IMR-90 (cell line): ENCODE measurements at regions not wholly inside any gene's neighbourhood (a gene's known extent, or its start where the extent isn't known, plus 50 kb on each side); places are given as distances from the start of the nearest gene placed in this dataset.

ENCODE experiments used
- ATAC-seq: fragments of 200-7000 bp; cut with Tn5 transposase; 2 replicates; pipeline ENCODE4 v1.9.1; 2020; ENCODE audit warnings: low read depth, mild to moderate bottlenecking, moderate library complexity
- BruUV-seq: library from RNA; stranded (reverse); fragments of 400-500 nt; replicated peaks from 2 replicates; lab custom pipeline; 2021; lab: Mats Ljungman, UMichigan
- CTCF ChIA-PET: fragments of 300-600 bp; formaldehyde crosslinking; extraction: SDS; loops from one replicate; lab custom pipeline; 2021; ENCODE audit warnings: antibody characterized with exemption; lab: Yijun Ruan, JAX
- POLR2A ChIA-PET: fragments of 300-600 bp; sonication (Branson Sonifier 250); formaldehyde crosslinking; loops from one replicate; lab custom pipeline; 2022; ENCODE audit warnings: antibody characterized with exemption; ENCODE audit not compliant: unreplicated experiment; lab: Charles Lee
- DNase-seq: peaks from one replicate; pipeline ENCODE4 v3.0.0; 2013
- H2AFZ ChIP-seq: replicated peaks from 2 replicates; pipeline ENCODE3; 2013; ENCODE audit warnings: low read length, mild to moderate bottlenecking; ENCODE audit not compliant: poor library complexity
- H2AK5ac ChIP-seq: 2 replicates; pipeline ENCODE4 v1.6.1; 2013; ENCODE audit warnings: low read depth, low read length, inconsistent platforms
- H2AK9ac ChIP-seq: replicated peaks from 2 replicates; pipeline ENCODE3; 2013; ENCODE audit warnings: mild to moderate bottlenecking, low read depth, low read length, moderate library complexity; ENCODE audit not compliant: poor library complexity
- H2BK120ac ChIP-seq: 2 replicates; pipeline ENCODE4 v1.6.1; 2013; ENCODE audit warnings: low read depth, low read length, inconsistent platforms
- H2BK15ac ChIP-seq: 3 replicates; pipeline ENCODE4 v1.6.1; 2013; ENCODE audit warnings: low read depth, low read length, inconsistent platforms
- H2BK20ac ChIP-seq: 2 replicates; pipeline ENCODE4 v1.6.1; 2013; ENCODE audit warnings: low read depth, mild to moderate bottlenecking, inconsistent platforms, low read length, moderate library complexity
- H2BK5ac ChIP-seq: 2 replicates; pipeline ENCODE4 v1.6.1; 2013; ENCODE audit warnings: mild to moderate bottlenecking, low read depth, low read length, inconsistent platforms; ENCODE audit not compliant: poor library complexity, severe bottlenecking
- H3K14ac ChIP-seq: replicated peaks from 2 replicates; pipeline ENCODE4 v1.6.1; 2013; ENCODE audit warnings: low read depth, low read length, inconsistent platforms
- H3K18ac ChIP-seq: 2 replicates; pipeline ENCODE4 v1.6.1; 2013; ENCODE audit warnings: low read depth, low read length, control low read depth
- H3K23ac ChIP-seq: 2 replicates; pipeline ENCODE4 v1.6.1; 2013; ENCODE audit warnings: low read depth, low read length, inconsistent platforms
- H3K27ac ChIP-seq: 2 replicates; pipeline ENCODE4 v1.5.1; 2013; ENCODE audit warnings: mild to moderate bottlenecking, control low read depth, low read length; ENCODE audit not compliant: insufficient read depth
- H3K27me3 ChIP-seq: 2 replicates; pipeline ENCODE4 v1.6.1; 2013; ENCODE audit warnings: low read length; ENCODE audit not compliant: control insufficient read depth, insufficient read depth
- H3K36me3 ChIP-seq: 2 replicates; pipeline ENCODE4 v1.6.1; 2013; ENCODE audit warnings: low read length, mixed read lengths; ENCODE audit not compliant: control insufficient read depth, insufficient read depth
- H3K4ac ChIP-seq: 2 replicates; pipeline ENCODE4 v1.6.1; 2013; ENCODE audit warnings: low read depth, low read length, inconsistent platforms
- H3K4me1 ChIP-seq: 2 replicates; pipeline ENCODE4 v1.6.1; 2013; ENCODE audit warnings: low read length, mixed read lengths; ENCODE audit not compliant: control insufficient read depth, insufficient read depth
- H3K4me2 ChIP-seq: 2 replicates; pipeline ENCODE4 v1.6.1; 2013; ENCODE audit warnings: low read depth, mild to moderate bottlenecking, control low read depth, low read length, moderate library complexity
- H3K4me3 ChIP-seq: 2 replicates; pipeline ENCODE4 v1.5.1; 2013; ENCODE audit warnings: low read depth, mild to moderate bottlenecking, control low read depth, low read length, moderate library complexity; ENCODE audit not compliant: insufficient read depth
- H3K56ac ChIP-seq: 2 replicates; pipeline ENCODE4 v1.6.1; 2013; ENCODE audit warnings: low read length, inconsistent platforms; ENCODE audit not compliant: insufficient read depth; ENCODE audit errors: extremely low read depth
- H3K79me1 ChIP-seq, 2 experiments: 2 replicates each; pipeline ENCODE4 v1.6.1; 2013; ENCODE audit warnings: low read length in 2 of 2, inconsistent platforms in 1 of 2, low read depth in 1 of 2
- H3K9ac ChIP-seq: 2 replicates; pipeline ENCODE4 v1.6.1; 2013; ENCODE audit warnings: low read depth, low read length, control low read depth
- H3K9me1 ChIP-seq: 2 replicates; pipeline ENCODE4 v1.6.1; 2013; ENCODE audit warnings: low read length, inconsistent platforms; ENCODE audit not compliant: insufficient read depth
- H3K9me3 ChIP-seq: 2 replicates; pipeline ENCODE4 v1.6.1; 2013; ENCODE audit warnings: low read length; ENCODE audit not compliant: control insufficient read depth, insufficient read depth
- H4K20me1 ChIP-seq: 2 replicates; pipeline ENCODE4 v1.6.1; 2013; ENCODE audit warnings: low read length, inconsistent platforms; ENCODE audit not compliant: insufficient read depth
- H4K5ac ChIP-seq: 2 replicates; pipeline ENCODE4 v1.6.1; 2013; ENCODE audit warnings: mild to moderate bottlenecking, low read depth, low read length, control low read depth
- H4K8ac ChIP-seq, 2 experiments: 2 replicates each; pipeline ENCODE4 v1.6.1; 2013; ENCODE audit warnings: low read depth in 2 of 2, low read length in 2 of 2, control low read depth in 1 of 2, inconsistent platforms in 1 of 2
- H4K91ac ChIP-seq: 2 replicates; pipeline ENCODE4 v1.6.1; 2013; ENCODE audit warnings: low read depth, low read length, inconsistent platforms; ENCODE audit not compliant: insufficient read depth
- FOS ChIP-seq: fragments of 150-350 bp; IDR thresholded peaks from 2 replicates; pipeline ENCODE4 v1.6.1; 2016; ENCODE audit warnings: low read depth, low read length
- MAFK ChIP-seq: IDR thresholded peaks from 2 replicates; pipeline ENCODE4 v1.6.1; 2012; ENCODE audit warnings: low read depth, low read length, improper control_type of control experiment
- MAZ ChIP-seq: IDR thresholded peaks from 2 replicates; pipeline ENCODE4 v1.6.1; 2012; ENCODE audit warnings: low read depth, mild to moderate bottlenecking, low read length, improper control_type of control experiment, moderate library complexity, borderline replicate concordance
- POLR2A ChIP-seq: IDR thresholded peaks from 2 replicates; pipeline ENCODE4 v1.6.1; 2012; ENCODE audit warnings: mild to moderate bottlenecking, low read depth, low read length
- RCOR1 ChIP-seq: IDR thresholded peaks from 2 replicates; pipeline ENCODE4 v1.6.1; 2012; ENCODE audit warnings: mild to moderate bottlenecking, low read length, improper control_type of control experiment; ENCODE audit not compliant: insufficient replicate concordance
- RFX5 ChIP-seq: IDR thresholded peaks from 2 replicates; pipeline ENCODE4 v1.8.0; 2012; ENCODE audit warnings: low read depth, mild to moderate bottlenecking, low read length, moderate library complexity
- USF2 ChIP-seq: fragments of 150-350 bp; IDR thresholded peaks from 2 replicates; pipeline ENCODE4 v1.6.1; 2017; ENCODE audit warnings: mild to moderate bottlenecking, antibody characterized with exemption, low read length, low read depth
- WGBS, 2 experiments: methylation state at CpG; one replicate each; pipeline versions ENCODE4 v1.1.5 to v1.1.7; 2013; ENCODE audit warnings: missing lambda C conversion rate in 2 of 2; ENCODE audit not compliant: insufficient read length in 1 of 2; ENCODE audit errors: extremely low coverage in 2 of 2; 5-methylcytosine and 5-hydroxymethylcytosine counted together
- dilution Hi-C: fragments of 300-500 bp; cut with HindIII; formaldehyde crosslinking; loops from one replicate; pipeline ENCODE4 v1.14.3; 2018; ENCODE audit warnings: low sequenced_read_pairs; ENCODE audit not compliant: unreplicated experiment
- in situ Hi-C: fragments of 300-500 bp; cut with MboI; formaldehyde crosslinking; loops from 3 replicates; pipeline ENCODE4 v1.14.3; 2019; ENCODE audit warnings: low sequenced_read_pairs, inconsistent platforms, mixed read lengths
- intact Hi-C: fragments of 100-400 bp; cut with micrococcal nuclease; formaldehyde crosslinking; loops from 2 replicates; pipeline ENCODE4 v1.10.0; 2022

- no peak for ATAC-seq
- Histone ChIP-seq H3K9ac (no peak overlapping the region), H3K79me1 (no peaks in the 10 kb centered on the region), H3K18ac (no peak overlapping the region), H3K4ac (no peak overlapping the region), H3K56ac (no peak overlapping the region), H3K36me3 (no peaks in the 10 kb centered on the region), H2AK5ac (no peak overlapping the region), H3K27ac (no peak overlapping the region), H3K23ac (no peak overlapping the region), H2BK5ac (no peak overlapping the region), H2BK15ac (no peak overlapping the region), H2BK120ac (no peak overlapping the region), H3K9me3 (no peaks in the 10 kb centered on the region), H2AK9ac (no peak overlapping the region), H4K20me1 (no peaks in the 10 kb centered on the region), H3K4me3 (no peak overlapping the region), H3K27me3 (no peaks in the 10 kb centered on the region), H4K5ac (no peak overlapping the region), H3K9me1 (no peaks in the 10 kb centered on the region), H4K91ac (no peak overlapping the region), H3K14ac (no peak overlapping the region), H2BK20ac (no peak overlapping the region), H4K8ac (no peak overlapping the region), H3K4me1 (no peaks in the 10 kb centered on the region), H3K4me2 (no peak overlapping the region), H2AFZ (no peak overlapping the region)
- CTCF ChIA-PET: no interaction called here
- in situ Hi-C loops: no loop called here
- dilution Hi-C loops: no loop called here
- no peak for DNase-seq
- intact Hi-C loops: no loop called here
- WGBS, 2 experiments: no CpG with 5 or more reads among the region's 2 CpGs
- POLR2A ChIA-PET: no interaction called here
- no peak for TF ChIP-seq MAFK
- TF ChIP-seq MAZ: no peak
- no peak for TF ChIP-seq FOS
- no peak for TF ChIP-seq RCOR1
- TF ChIP-seq POLR2A: no peak
- TF ChIP-seq USF2: no peak
- TF ChIP-seq RFX5: no peak
- no TSS peak for BruUV-seq
These were observed 1088.0 kb upstream of the PCDH7 start for GRCh38 chr4:29632199-29632598.
